Liver (tissue), 8 donors: ENCODE measurements at regions not wholly inside any gene's neighbourhood (a gene's known extent, or its start where the extent isn't known, plus 50 kb on each side); places are given as distances from the start of the nearest gene placed in this dataset.
A peak's percentile ranks its signal among the peaks of the same experiment; 100 is the strongest.

Source experiments
- DNase-seq: peaks from one replicate; pipeline ENCODE4 v3.0.0-alpha.2; 2017; ENCODE audit warnings: low spot score
- H3K27ac ChIP-seq, 2 donors: one replicate each; pipeline ENCODE4 v1.7.0; 2013; ENCODE audit warnings: inconsistent platforms in 2 of 2, low read length in 2 of 2, control low read depth in 1 of 2, low read depth in 1 of 2, mild to moderate bottlenecking in 1 of 2
- H3K27me3 ChIP-seq, 4 donors: one replicate each; pipeline versions ENCODE4 v1.6.1 to v1.7.0; 2013; ENCODE audit warnings: low read length in 3 of 4, inconsistent platforms in 1 of 4, mild to moderate bottlenecking in 1 of 4, moderate library complexity in 1 of 4; ENCODE audit not compliant: control insufficient read depth in 4 of 4, insufficient read depth in 4 of 4
- H3K36me3 ChIP-seq, 4 donors: one replicate each; pipeline versions ENCODE4 v1.6.1 to v1.7.0; 2013; ENCODE audit warnings: low read length in 3 of 4, mild to moderate bottlenecking in 3 of 4, low read depth in 1 of 4, moderate library complexity in 1 of 4; ENCODE audit not compliant: control insufficient read depth in 4 of 4, insufficient read depth in 3 of 4
- H3K4me1 ChIP-seq, 4 donors: one replicate each; pipeline versions ENCODE4 v1.6.1 to v1.7.0; 2013; ENCODE audit warnings: low read length in 3 of 4, mild to moderate bottlenecking in 3 of 4, moderate library complexity in 1 of 4; ENCODE audit not compliant: control insufficient read depth in 4 of 4, insufficient read depth in 4 of 4
- H3K4me3 ChIP-seq, 3 donors: one replicate each; pipeline versions ENCODE4 v1.6.1 to v1.7.0; 2013; ENCODE audit warnings: low read length in 3 of 3, control low read depth in 1 of 3, low read depth in 1 of 3, mild to moderate bottlenecking in 1 of 3
- H3K9ac ChIP-seq, 2 donors: one replicate each; pipeline ENCODE4 v1.7.0; 2013; ENCODE audit warnings: low read length in 2 of 2, mild to moderate bottlenecking in 2 of 2, moderate library complexity in 2 of 2, control low read depth in 1 of 2, low read depth in 1 of 2
- H3K9me3 ChIP-seq, 4 donors: one replicate each; pipeline versions ENCODE4 v1.6.1 to v1.7.0; 2013; ENCODE audit warnings: low read length in 3 of 4; ENCODE audit not compliant: control insufficient read depth in 4 of 4
- ATF3 ChIP-seq: IDR thresholded peaks from 2 replicates; pipeline ENCODE4 v1.6.1; 2016; ENCODE audit warnings: antibody characterized with exemption
- CTCF ChIP-seq: fragments of 150-350 bp; IDR thresholded peaks from 2 replicates; pipeline ENCODE4 v1.5.1; 2017; ENCODE audit warnings: improper control_type of control experiment, low read depth, low read length; ENCODE audit not compliant: missing input control
- EGR1 ChIP-seq, 2 donors: IDR thresholded peaks; 2 replicates each; pipeline ENCODE4 v1.6.1; 2016 to 2018; ENCODE audit warnings: antibody characterized with exemption in 2 of 2, low read depth in 2 of 2
- FOXA1 ChIP-seq: IDR thresholded peaks from 2 replicates; pipeline ENCODE4 v1.6.1; 2016; ENCODE audit warnings: antibody characterized with exemption
- FOXA2 ChIP-seq: IDR thresholded peaks from 2 replicates; pipeline ENCODE4 v1.6.1; 2016; ENCODE audit warnings: antibody characterized with exemption
- GABPA ChIP-seq, 2 donors: IDR thresholded peaks in 1 of 2; conservative IDR thresholded peaks in 1 of 2; 2 replicates each; pipeline ENCODE4 v1.6.1; 2016; ENCODE audit warnings: antibody characterized with exemption in 2 of 2, mild to moderate bottlenecking in 1 of 2, moderate library complexity in 1 of 2
- HNF4A ChIP-seq, 2 donors: conservative IDR thresholded peaks; 2 replicates each; pipeline ENCODE4 v1.6.1; 2016; ENCODE audit warnings: antibody characterized with exemption in 2 of 2, mild to moderate bottlenecking in 2 of 2
- HNF4G ChIP-seq: IDR thresholded peaks from 2 replicates; pipeline ENCODE4 v1.6.1; 2016; ENCODE audit warnings: antibody characterized with exemption
- JUND ChIP-seq, 2 donors: IDR thresholded peaks; 2 replicates each; pipeline ENCODE4 v1.6.1; 2016; ENCODE audit warnings: antibody characterized with exemption in 2 of 2
- MAX ChIP-seq: IDR thresholded peaks from 2 replicates; pipeline ENCODE4 v1.6.1; 2016; ENCODE audit warnings: antibody characterized with exemption
- NR2F2 ChIP-seq: IDR thresholded peaks from 2 replicates; pipeline ENCODE4 v1.6.1; 2016; ENCODE audit warnings: antibody characterized with exemption
- RAD21 ChIP-seq, 2 donors: IDR thresholded peaks; 2 replicates each; pipeline ENCODE4 v1.6.1; 2016; ENCODE audit warnings: antibody characterized with exemption in 2 of 2, mild to moderate bottlenecking in 2 of 2
- REST ChIP-seq: IDR thresholded peaks from 2 replicates; pipeline ENCODE4 v1.6.1; 2016; ENCODE audit warnings: antibody characterized with exemption, mild to moderate bottlenecking
- RXRA ChIP-seq, 2 donors: IDR thresholded peaks; 2 replicates each; pipeline ENCODE4 v1.6.1; 2017 to 2018; ENCODE audit warnings: antibody characterized with exemption in 2 of 2, mild to moderate bottlenecking in 1 of 2
- SP1 ChIP-seq: IDR thresholded peaks from 2 replicates; pipeline ENCODE4 v1.6.1; 2018; ENCODE audit warnings: antibody characterized with exemption, mild to moderate bottlenecking
- TAF1 ChIP-seq: conservative IDR thresholded peaks from 2 replicates; pipeline ENCODE4 v1.6.1; 2016; ENCODE audit warnings: antibody characterized with exemption, mild to moderate bottlenecking
- YY1 ChIP-seq: IDR thresholded peaks from 2 replicates; pipeline ENCODE4 v1.6.1; 2016; ENCODE audit warnings: antibody characterized with exemption, mild to moderate bottlenecking
- ZBTB33 ChIP-seq: IDR thresholded peaks from 2 replicates; pipeline ENCODE4 v1.6.1; 2016; ENCODE audit warnings: antibody characterized with exemption
- WGBS: extraction: QIAGEN DNeasy Blood & Tissue Kit; methylation state at CpG from one replicate; pipeline ENCODE4 v1.1.7; 2013; 5-methylcytosine and 5-hydroxymethylcytosine counted together
- donor health status: healthy.
- donor health status: healthy.
- donor health status: healthy.
- donor health status: healthy.
- donor health status: healthy.

GRCh38 chr18:45317948-45318640, 297.2 kb upstream of the SLC14A2 start:
- no peak overlapping the region for H3K27ac ChIP-seq
- WGBS = 87% methylated on average over 10 of the region's 10 CpGs
- H3K4me3 ChIP-seq = no peak overlapping the region
- no peaks in the 10 kb centered on the region for H3K36me3 ChIP-seq
- no peaks in the 10 kb centered on the region for H3K27me3 ChIP-seq
- peaks cover 6 to 24% (median 16%) of the 10 kb centered on the region in 4 donors for H3K4me1 ChIP-seq
- TF ChIP-seq JUND (IDR thresholded peaks at IDR 0.05) = no peak
- TF ChIP-seq FOXA1 = no peak
- TF ChIP-seq NR2F2 = no peak
- no peak for TF ChIP-seq FOXA2
- H3K9me3 ChIP-seq = no peaks in the 10 kb centered on the region
- no peak for DNase-seq
- no peak overlapping the region for H3K9ac ChIP-seq

GRCh38 chr18:45320724-45321123, 294.6 kb upstream of the SLC14A2 start:
- no peaks in the 10 kb centered on the region for H3K27me3 ChIP-seq
- no peaks in the 10 kb centered on the region for H3K36me3 ChIP-seq
- no peak for DNase-seq
- peaks cover 8 to 48% (median 34%) of the 10 kb centered on the region in 4 donors for H3K4me1 ChIP-seq
- no peak overlapping the region for H3K9ac ChIP-seq
- no peaks in the 10 kb centered on the region for H3K9me3 ChIP-seq
- TF ChIP-seq CTCF (no peak), ATF3 (peak; percentile 92), REST (peak; percentile 65), TAF1 (no peak), HNF4G (peak; percentile 49), SP1 (peak; percentile 78), JUND (IDR thresholded peaks at IDR 0.05) (peak; percentile 65 to 82), NR2F2 (no peak), EGR1 (IDR thresholded peaks at IDR 0.05; ENCODE audit: low read depth in 2 of 2) (peak; percentile 84 to 96), FOXA2 (no peak), GABPA (IDR thresholded peaks at IDR 0.05 in 1 of 2, conservative IDR thresholded peaks at IDR 0.05 in 1 of 2) (no peak), MAX (peak; percentile 52), RXRA (IDR thresholded peaks at IDR 0.05) (peak; percentile 85 to 92), ZBTB33 (no peak), FOXA1 (no peak), YY1 (no peak), RAD21 (IDR thresholded peaks at IDR 0.05) (peak; percentile 44), HNF4A (conservative IDR thresholded peaks at IDR 0.05) (peak; percentile 75 to 84)
- H3K27ac ChIP-seq = peak overlapping the region; percentile 39 to 51
- H3K4me3 ChIP-seq = no peak overlapping the region
- WGBS = 45% methylated on average over 3 of the region's 3 CpGs
